ENCODE measurements at regions not wholly inside any gene's neighbourhood (a gene's known extent, or its start where the extent isn't known, plus 50 kb on each side); places are given as distances from the start of the nearest gene placed in this dataset.
A peak's percentile ranks its signal among the peaks of the same experiment; 100 is the strongest.

DNA sequence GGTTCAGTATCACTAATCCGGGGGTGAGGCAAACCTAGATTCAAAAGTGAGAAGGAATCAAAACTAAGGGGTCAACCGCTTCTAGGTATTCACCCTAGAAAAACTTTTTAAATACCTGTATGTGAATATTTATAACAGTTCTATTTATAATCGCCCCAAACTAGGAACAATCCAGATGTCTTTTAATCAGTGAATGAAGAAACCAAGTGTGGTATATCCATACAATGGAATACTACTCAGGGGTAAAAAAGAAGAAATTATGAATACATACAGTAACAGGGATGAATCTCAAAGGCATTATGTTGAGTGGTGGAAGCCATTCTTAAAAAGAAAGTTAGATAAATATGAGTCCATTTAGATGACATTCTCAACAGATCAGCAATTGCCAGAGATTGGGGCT lies 178.0 kb upstream of the BLID start:
- TF ChIP-seq TEAD4 (IDR thresholded peaks at IDR 0.05): no peak
- TF ChIP-seq, protein P1, sequence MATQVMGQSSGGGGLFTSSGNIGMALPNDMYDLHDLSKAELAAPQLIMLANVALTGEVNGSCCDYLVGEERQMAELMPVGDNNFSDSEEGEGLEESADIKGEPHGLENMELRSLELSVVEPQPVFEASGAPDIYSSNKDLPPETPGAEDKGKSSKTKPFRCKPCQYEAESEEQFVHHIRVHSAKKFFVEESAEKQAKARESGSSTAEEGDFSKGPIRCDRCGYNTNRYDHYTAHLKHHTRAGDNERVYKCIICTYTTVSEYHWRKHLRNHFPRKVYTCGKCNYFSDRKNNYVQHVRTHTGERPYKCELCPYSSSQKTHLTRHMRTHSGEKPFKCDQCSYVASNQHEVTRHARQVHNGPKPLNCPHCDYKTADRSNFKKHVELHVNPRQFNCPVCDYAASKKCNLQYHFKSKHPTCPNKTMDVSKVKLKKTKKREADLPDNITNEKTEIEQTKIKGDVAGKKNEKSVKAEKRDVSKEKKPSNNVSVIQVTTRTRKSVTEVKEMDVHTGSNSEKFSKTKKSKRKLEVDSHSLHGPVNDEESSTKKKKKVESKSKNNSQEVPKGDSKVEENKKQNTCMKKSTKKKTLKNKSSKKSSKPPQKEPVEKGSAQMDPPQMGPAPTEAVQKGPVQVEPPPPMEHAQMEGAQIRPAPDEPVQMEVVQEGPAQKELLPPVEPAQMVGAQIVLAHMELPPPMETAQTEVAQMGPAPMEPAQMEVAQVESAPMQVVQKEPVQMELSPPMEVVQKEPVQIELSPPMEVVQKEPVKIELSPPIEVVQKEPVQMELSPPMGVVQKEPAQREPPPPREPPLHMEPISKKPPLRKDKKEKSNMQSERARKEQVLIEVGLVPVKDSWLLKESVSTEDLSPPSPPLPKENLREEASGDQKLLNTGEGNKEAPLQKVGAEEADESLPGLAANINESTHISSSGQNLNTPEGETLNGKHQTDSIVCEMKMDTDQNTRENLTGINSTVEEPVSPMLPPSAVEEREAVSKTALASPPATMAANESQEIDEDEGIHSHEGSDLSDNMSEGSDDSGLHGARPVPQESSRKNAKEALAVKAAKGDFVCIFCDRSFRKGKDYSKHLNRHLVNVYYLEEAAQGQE (IDR thresholded peaks at IDR 0.05; ENCODE audit: low read depth): no peak
- no peak for TF ChIP-seq TAF1 (IDR thresholded peaks at IDR 0.05; ENCODE audit: low read depth)
- no peak for TF ChIP-seq NFIC (IDR thresholded peaks at IDR 0.05)
- no peak for TF ChIP-seq CREB1 (IDR thresholded peaks at IDR 0.05; ENCODE audit: low read depth)
- no peak for TF ChIP-seq EGR1 (IDR thresholded peaks at IDR 0.05)
- no peak for TF ChIP-seq ZBTB7A (IDR thresholded peaks at IDR 0.05; ENCODE audit: low read depth)
- no peak for TF ChIP-seq FOXM1 (IDR thresholded peaks at IDR 0.05; ENCODE audit: borderline replicate concordance, low read depth)
- TF ChIP-seq, protein P2, sequence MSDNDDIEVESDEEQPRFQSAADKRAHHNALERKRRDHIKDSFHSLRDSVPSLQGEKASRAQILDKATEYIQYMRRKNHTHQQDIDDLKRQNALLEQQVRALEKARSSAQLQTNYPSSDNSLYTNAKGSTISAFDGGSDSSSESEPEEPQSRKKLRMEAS (IDR thresholded peaks at IDR 0.05): no peak
- no peak for TF ChIP-seq YY1 (IDR thresholded peaks at IDR 0.05; ENCODE audit: low read depth)
- no peak for TF ChIP-seq RAD21 (IDR thresholded peaks at IDR 0.05; ENCODE audit: low read depth)
- TF ChIP-seq TCF12 (IDR thresholded peaks at IDR 0.05; ENCODE audit: low read depth): no peak
- TF ChIP-seq EP300 (IDR thresholded peaks at IDR 0.05; ENCODE audit: borderline replicate concordance): no peak
- TF ChIP-seq CEBPB (IDR thresholded peaks at IDR 0.05): no peak
- TF ChIP-seq, protein P3, sequence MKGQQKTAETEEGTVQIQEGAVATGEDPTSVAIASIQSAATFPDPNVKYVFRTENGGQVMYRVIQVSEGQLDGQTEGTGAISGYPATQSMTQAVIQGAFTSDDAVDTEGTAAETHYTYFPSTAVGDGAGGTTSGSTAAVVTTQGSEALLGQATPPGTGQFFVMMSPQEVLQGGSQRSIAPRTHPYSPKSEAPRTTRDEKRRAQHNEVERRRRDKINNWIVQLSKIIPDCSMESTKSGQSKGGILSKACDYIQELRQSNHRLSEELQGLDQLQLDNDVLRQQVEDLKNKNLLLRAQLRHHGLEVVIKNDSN (IDR thresholded peaks at IDR 0.05): no peak

DNA sequence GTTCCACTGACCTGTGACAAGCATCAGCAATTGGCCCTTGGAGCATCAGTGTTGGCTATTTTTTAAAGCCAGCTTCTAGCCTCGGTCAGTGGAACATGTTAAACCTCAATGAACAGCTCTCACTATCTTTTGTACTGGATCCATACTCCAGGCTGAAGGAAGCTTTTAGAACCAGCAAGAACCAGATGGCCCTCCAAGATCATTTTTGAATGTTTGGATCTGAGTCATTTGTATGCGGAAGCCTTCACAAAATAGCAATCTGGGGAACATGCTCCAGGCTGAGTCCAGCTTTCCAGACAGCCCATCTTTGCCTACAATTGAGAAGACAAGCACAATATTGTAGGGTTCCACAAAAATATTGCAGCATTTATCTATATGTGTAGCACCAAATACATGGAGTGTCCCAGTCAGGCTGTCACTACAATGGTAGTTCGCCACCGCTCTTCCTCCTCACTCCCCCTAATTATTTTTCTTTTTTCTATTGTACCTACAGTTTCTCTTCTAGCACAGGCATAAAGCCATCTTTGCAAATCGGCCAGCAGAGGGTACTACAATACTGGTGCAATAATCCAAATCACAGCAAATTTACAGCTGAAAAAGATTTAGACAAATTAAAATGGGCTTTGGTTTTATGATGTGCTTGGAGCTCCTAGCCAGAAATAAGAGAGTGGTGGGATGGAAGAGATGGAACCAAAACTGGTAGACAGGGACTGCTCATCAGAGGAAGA lies 177.4 kb upstream of the BLID start:
- TF ChIP-seq RAD21 (IDR thresholded peaks at IDR 0.05; ENCODE audit: low read depth): peak; percentile 56
- TF ChIP-seq NFIC (IDR thresholded peaks at IDR 0.05): no peak

DNA sequence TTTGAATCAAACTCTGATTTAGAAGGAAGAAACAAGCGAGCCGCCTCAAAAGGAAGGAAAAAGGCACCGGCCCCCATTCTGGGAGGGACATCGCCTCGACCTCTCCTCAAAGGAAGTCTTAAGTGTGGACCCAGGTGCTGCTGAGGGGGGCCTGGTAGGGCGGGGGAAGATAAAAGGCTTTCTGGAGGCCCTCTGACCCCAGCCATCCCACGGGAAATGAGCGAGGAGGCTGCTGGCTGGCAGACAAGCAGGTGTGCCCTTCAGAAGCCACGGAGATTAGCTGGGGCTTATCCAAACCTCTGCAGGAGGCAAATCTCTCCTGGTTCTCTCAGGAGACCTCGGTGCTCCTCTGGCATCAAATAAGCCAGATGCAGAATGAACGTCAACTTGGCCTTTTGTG lies 171.4 kb upstream of the BLID start:
- no peak for TF ChIP-seq RAD21 (IDR thresholded peaks at IDR 0.05; ENCODE audit: low read depth)
- TF ChIP-seq, protein P2 (IDR thresholded peaks at IDR 0.05): no peak
- TF ChIP-seq CREB1 (IDR thresholded peaks at IDR 0.05; ENCODE audit: low read depth): no peak
- TF ChIP-seq, protein P1 (IDR thresholded peaks at IDR 0.05; ENCODE audit: low read depth): no peak
- no peak for TF ChIP-seq YY1 (IDR thresholded peaks at IDR 0.05; ENCODE audit: low read depth)

DNA sequence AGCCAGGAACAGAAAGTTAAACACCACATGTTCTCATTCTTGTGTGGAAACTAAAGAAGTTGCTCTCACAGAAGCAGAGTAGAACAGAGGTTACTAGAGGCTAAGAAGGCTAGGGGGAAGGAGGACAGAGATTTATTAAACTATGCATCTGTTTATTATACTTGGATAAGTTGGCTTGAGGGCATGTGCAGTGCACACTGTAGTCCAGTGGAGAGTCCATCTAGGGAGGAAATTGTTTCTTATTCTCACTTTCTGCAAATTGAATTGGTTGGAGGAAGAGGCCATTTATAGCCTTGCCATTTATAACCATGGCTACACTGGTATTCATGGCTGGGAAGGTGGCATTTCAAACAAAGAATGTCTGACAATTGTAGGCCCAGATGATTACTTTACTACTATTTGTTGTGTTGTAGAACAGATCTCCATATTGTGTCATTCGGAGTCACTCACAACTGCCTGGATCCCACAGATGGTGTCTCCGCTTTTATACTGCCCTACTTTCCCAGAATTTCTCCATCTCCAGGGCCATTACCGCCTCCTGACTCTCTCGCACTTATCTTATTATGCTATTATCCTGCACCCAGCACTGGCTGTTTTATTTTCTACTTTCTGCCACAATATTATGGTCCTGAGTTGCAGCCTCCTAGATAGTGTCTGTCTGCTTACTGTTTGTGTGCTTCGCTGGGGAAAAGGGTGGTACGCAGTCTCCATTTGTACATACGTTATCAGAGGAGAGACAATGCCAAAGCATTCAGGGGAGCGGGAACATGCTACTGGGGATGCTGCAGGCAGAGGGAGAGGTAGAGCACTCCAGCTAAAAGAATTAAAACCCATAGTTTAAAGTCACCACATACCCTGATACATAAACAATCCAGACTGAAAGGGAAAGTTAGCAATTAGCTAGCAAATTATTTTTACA lies 169.3 kb upstream of the BLID start:
- TF ChIP-seq, protein P3 (IDR thresholded peaks at IDR 0.05): no peak

DNA sequence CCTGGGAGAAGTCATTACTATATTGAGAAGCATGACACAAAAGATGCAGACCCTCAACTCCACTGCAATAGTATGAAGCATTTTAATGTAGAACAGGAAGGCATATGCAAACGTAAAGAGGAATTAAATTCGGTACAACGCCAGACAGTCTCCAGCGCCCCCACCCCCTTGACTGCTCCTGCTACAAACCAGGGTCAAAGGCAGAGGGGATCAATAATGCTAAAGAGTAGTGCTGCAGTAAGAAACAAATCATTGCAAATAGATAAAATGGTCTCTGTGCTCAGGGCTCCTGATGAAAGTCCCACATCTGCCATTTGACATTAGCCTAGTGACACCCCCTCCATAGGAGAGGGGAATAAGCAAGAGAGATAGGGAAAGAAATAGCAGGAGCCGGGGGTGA lies 164.9 kb upstream of the BLID start:
- TF ChIP-seq ZBTB7A (IDR thresholded peaks at IDR 0.05; ENCODE audit: low read depth): no peak
- TF ChIP-seq TEAD4 (IDR thresholded peaks at IDR 0.05): no peak
- TF ChIP-seq CEBPB (IDR thresholded peaks at IDR 0.05): no peak

DNA sequence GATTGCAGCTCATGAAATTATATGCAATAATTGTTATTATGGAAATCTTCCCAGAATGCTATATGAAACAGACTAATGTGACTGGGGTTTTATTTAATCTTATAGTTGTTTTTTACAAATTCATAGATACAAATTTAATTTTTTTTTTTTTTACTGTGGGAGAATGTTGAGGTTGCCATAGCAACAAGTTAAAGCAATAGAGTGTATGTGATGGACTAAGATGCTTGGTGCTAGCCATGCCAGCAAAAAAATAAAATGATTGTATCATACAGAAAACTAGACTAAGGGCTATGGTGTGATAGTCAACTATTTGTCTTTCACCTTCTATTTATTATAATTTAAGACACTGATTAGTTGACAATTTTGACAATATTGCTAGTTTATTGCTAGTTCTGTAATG lies 163.2 kb upstream of the BLID start:
- TF ChIP-seq NFIC (IDR thresholded peaks at IDR 0.05) (no peak), CEBPB (IDR thresholded peaks at IDR 0.05) (no peak), EP300 (IDR thresholded peaks at IDR 0.05; ENCODE audit: borderline replicate concordance) (no peak), ZBTB7A (IDR thresholded peaks at IDR 0.05; ENCODE audit: low read depth) (no peak), RAD21 (IDR thresholded peaks at IDR 0.05; ENCODE audit: low read depth) (no peak), EGR1 (IDR thresholded peaks at IDR 0.05) (no peak), TEAD4 (IDR thresholded peaks at IDR 0.05) (no peak)
- TF ChIP-seq, protein P2 (IDR thresholded peaks at IDR 0.05): no peak
